ENCODE measurements at regions not wholly inside any gene's neighbourhood (a gene's known extent, or its start where the extent isn't known, plus 50 kb on each side); places are given as distances from the start of the nearest gene placed in this dataset.

DNA sequence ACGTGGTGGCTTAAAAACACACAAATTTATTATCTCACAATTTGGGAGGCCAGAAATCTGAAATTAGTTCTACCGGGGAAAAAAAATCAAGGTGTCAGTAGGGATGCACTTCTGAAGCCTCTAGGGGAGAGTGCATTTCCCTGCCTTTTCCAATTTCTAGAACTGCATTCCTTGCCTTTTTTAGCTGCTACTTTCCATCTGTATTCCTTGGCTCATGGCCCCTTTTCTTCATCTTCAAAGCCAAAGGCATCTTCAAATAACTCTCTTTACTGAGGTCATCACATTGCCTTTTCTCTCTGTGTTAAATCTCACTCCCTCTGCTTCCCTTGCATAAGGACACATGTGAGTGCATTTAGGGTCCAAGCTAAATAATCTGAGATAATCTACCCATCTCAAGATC lies 69.5 kb upstream of the NEO1 start:
- no peaks in the 10 kb centered on the region for H3K4me1 ChIP-seq (ENCODE audit: control insufficient read depth, insufficient read depth, low read length, poor library complexity, severe bottlenecking)
- WGBS, 2 experiments (ENCODE audit: insufficient coverage in 2 of 2): 100% methylated on average over 1 of the region's 2 CpGs; no CpG with 5 or more reads in 1 of the 2 experiments
- no peak overlapping the region for H3K27ac ChIP-seq (ENCODE audit: low read depth, low read length, severe bottlenecking)

GRCh38 chr15:72980661-72981060 lies 71.6 kb upstream of the NEO1 start:
- no peak overlapping the region for H3K4me3 ChIP-seq (ENCODE audit: extremely low read depth, insufficient read depth, low read length, poor library complexity, severe bottlenecking)
- H3K27ac ChIP-seq (ENCODE audit: low read depth, low read length, severe bottlenecking): no peak overlapping the region
- no CpG with 5 or more reads among the region's 1 CpG for WGBS, 2 experiments (ENCODE audit: insufficient coverage in 2 of 2)
- H3K9me3 ChIP-seq (ENCODE audit: control insufficient read depth, low read length): no peaks in the 10 kb centered on the region
- no peaks in the 10 kb centered on the region for H3K4me1 ChIP-seq (ENCODE audit: control insufficient read depth, insufficient read depth, low read length, poor library complexity, severe bottlenecking)
- H3K36me3 ChIP-seq (ENCODE audit: control insufficient read depth, insufficient read depth, low read length): no peaks in the 10 kb centered on the region

More for the DNA sequence above, 69.5 kb upstream of the NEO1 start:
- Histone ChIP-seq H3K36me3 (ENCODE audit: control insufficient read depth, insufficient read depth, low read length) (no peaks in the 10 kb centered on the region), H3K4me3 (ENCODE audit: extremely low read depth, insufficient read depth, low read length, poor library complexity, severe bottlenecking) (no peak overlapping the region), H3K9me3 (ENCODE audit: control insufficient read depth, low read length) (no peaks in the 10 kb centered on the region)

DNA sequence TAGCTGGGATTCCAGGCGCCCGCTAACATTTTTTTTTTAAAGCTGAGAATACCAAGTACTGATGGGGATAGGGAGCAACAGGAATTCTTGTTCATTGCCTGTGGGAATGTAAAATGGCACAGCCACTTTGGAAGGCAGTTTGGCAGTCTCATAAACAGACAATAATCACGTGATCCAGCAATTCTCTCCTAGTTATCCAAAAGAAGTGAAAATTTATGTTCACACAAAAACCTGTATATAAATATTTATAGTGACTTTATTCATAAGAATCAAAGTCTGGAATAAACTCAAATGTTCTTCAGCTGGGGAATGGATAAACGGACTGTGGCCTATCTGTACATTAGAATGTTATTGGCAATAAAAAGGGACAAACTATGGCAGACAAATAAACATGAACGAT lies 72.5 kb upstream of the NEO1 start:
- WGBS, 2 experiments (ENCODE audit: insufficient coverage in 2 of 2): 80 to 100% methylated on average over 1 to 2 of the region's 5 CpGs
- H3K4me1 ChIP-seq (ENCODE audit: control insufficient read depth, insufficient read depth, low read length, poor library complexity, severe bottlenecking): no peaks in the 10 kb centered on the region
- H3K9me3 ChIP-seq (ENCODE audit: control insufficient read depth, low read length): no peaks in the 10 kb centered on the region
- H3K36me3 ChIP-seq (ENCODE audit: control insufficient read depth, insufficient read depth, low read length): no peaks in the 10 kb centered on the region
- no peak overlapping the region for H3K4me3 ChIP-seq (ENCODE audit: extremely low read depth, insufficient read depth, low read length, poor library complexity, severe bottlenecking)
- H3K27ac ChIP-seq (ENCODE audit: low read depth, low read length, severe bottlenecking): no peak overlapping the region

DNA sequence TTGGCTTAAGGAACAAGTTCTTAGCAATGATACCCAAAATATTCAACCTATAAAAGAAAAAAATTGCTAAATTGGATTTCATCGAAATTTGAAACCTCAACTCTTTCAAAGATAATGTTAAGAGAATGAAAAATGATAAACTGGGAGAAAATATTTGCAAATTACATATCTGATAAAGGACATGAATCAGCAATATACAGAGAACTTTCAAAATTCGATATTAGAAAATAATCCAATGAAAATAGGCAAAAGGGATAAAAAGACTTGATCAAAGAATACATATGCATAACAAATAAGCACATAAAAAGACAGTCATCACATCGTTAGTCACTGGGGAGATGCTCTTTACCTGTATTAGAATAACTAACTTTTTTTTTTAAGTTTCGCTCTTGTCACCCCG lies 73.0 kb upstream of the NEO1 start:
- H3K4me3 ChIP-seq (ENCODE audit: extremely low read depth, insufficient read depth, low read length, poor library complexity, severe bottlenecking): no peak overlapping the region
- 80% methylated on average over 1 of the region's 5 CpGs; no CpG with 5 or more reads in 1 of the 2 experiments for WGBS, 2 experiments (ENCODE audit: insufficient coverage in 2 of 2)

DNA sequence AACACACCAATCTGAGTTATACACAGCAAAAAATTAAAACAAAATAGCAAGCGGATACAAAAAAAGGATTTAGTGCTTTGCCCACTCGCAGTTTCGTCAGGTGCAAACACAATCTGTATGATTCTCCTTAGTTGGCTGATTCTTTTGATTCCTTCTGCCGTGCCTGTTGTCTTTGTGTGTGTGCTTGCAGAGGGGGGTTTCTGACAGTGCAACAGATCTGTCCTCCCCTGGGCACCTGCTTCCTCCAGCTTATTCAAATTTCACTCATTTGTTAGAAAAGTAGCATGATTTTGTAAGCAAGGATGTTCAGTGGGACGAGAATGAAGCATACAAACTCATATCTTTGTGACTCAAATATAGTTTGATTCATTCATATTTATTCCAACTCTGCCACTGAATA lies 74.0 kb upstream of the NEO1 start:
- 86 to 90% methylated on average over 2 to 3 of the region's 5 CpGs for WGBS, 2 experiments (ENCODE audit: insufficient coverage in 2 of 2)
- H3K9me3 ChIP-seq (ENCODE audit: control insufficient read depth, low read length): no peaks in the 10 kb centered on the region
- H3K27ac ChIP-seq (ENCODE audit: low read depth, low read length, severe bottlenecking): no peak overlapping the region
- no peaks in the 10 kb centered on the region for H3K36me3 ChIP-seq (ENCODE audit: control insufficient read depth, insufficient read depth, low read length)
- H3K4me3 ChIP-seq (ENCODE audit: extremely low read depth, insufficient read depth, low read length, poor library complexity, severe bottlenecking): no peak overlapping the region
- no peaks in the 10 kb centered on the region for H3K4me1 ChIP-seq (ENCODE audit: control insufficient read depth, insufficient read depth, low read length, poor library complexity, severe bottlenecking)

More for the DNA sequence above, 73.0 kb upstream of the NEO1 start:
- Histone ChIP-seq H3K27ac (ENCODE audit: low read depth, low read length, severe bottlenecking) (no peak overlapping the region), H3K9me3 (ENCODE audit: control insufficient read depth, low read length) (no peaks in the 10 kb centered on the region), H3K4me1 (ENCODE audit: control insufficient read depth, insufficient read depth, low read length, poor library complexity, severe bottlenecking) (no peaks in the 10 kb centered on the region), H3K36me3 (ENCODE audit: control insufficient read depth, insufficient read depth, low read length) (no peaks in the 10 kb centered on the region)

DNA sequence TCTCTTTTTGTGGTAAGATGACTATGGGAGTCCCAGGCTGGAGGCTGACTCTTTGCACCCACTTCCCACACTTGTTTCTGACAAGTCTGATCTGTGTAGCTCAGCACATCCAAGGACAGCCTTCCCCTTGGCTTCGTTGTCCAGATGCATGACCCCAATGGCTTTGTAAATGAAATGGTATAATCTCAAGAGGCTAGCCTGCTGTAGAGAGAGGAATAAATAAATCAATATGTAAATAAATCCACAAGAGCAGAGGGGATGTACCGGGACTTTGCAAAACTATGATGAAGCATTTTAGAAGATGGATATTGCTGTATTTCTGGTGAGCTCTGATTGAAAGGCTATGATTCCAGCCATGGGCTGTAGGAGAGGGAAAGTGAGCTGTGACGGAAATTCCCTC lies 79.9 kb upstream of the NEO1 start:
- Histone ChIP-seq H3K9me3 (ENCODE audit: control insufficient read depth, low read length) (no peaks in the 10 kb centered on the region), H3K4me1 (ENCODE audit: control insufficient read depth, insufficient read depth, low read length, poor library complexity, severe bottlenecking) (peaks cover 8% of the 10 kb centered on the region), H3K36me3 (ENCODE audit: control insufficient read depth, insufficient read depth, low read length) (no peaks in the 10 kb centered on the region), H3K27ac (ENCODE audit: low read depth, low read length, severe bottlenecking) (no peak overlapping the region), H3K4me3 (ENCODE audit: extremely low read depth, insufficient read depth, low read length, poor library complexity, severe bottlenecking) (no peak overlapping the region)
- WGBS, 2 experiments (ENCODE audit: insufficient coverage in 2 of 2): 80 to 100% methylated on average over 1 of the region's 3 CpGs

- H3K9me3 ChIP-seq (ENCODE audit: control insufficient read depth, low read length): no peaks in the 10 kb centered on the region
- no peak overlapping the region for H3K4me3 ChIP-seq (ENCODE audit: extremely low read depth, insufficient read depth, low read length, poor library complexity, severe bottlenecking)
- peaks cover 8% of the 10 kb centered on the region for H3K4me1 ChIP-seq (ENCODE audit: control insufficient read depth, insufficient read depth, low read length, poor library complexity, severe bottlenecking)
- WGBS, 2 experiments (ENCODE audit: insufficient coverage in 2 of 2): 94 to 100% methylated on average over 3 of the region's 7 CpGs
- H3K27ac ChIP-seq (ENCODE audit: low read depth, low read length, severe bottlenecking): no peak overlapping the region
- no peaks in the 10 kb centered on the region for H3K36me3 ChIP-seq (ENCODE audit: control insufficient read depth, insufficient read depth, low read length)
Observed at GRCh38 chr15:72971766-72972165, 80.5 kb upstream of the NEO1 start.

DNA sequence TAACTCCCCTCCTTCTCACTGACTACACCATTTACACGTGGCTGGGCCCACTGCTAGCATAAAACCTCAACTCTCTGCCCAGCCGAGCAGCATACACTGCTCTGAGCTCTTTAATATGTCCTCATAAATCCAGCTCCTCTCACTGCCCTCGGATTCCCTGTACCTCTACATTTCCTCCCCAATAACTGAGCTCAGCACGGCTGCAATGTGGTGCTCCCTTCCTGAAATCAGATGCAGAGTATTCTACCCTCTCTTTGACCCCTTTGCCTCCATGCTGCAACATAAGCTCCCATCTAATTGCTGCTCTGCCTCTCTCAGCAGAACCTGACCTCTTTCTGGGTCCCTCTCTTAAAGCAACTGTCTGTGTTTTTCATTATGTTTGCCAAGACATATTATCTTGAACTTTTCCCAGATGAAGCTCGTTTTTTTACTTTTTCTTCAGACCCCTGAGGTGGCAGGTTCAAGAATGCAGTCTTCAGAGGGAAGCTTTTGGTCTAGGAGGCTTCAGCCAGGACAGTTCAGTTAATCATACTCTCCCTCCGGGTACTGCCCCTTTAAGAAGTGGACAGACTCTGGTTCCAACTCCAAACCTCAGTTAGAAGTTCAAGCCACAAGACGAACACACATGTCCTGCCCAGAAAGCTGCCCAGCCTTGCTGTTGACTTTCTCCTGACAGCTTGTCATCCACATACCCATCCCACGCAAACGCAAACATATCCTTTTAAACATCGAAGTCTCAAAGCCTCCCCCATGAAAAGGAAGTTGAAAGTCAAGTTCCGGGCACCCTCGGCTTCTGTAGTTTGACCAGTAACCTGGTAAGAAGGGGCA lies 81.1 kb upstream of the NEO1 start:
- Histone ChIP-seq H3K36me3 (ENCODE audit: control insufficient read depth, insufficient read depth, low read length) (no peaks in the 10 kb centered on the region), H3K4me1 (ENCODE audit: control insufficient read depth, insufficient read depth, low read length, poor library complexity, severe bottlenecking) (peaks cover 8% of the 10 kb centered on the region), H3K4me3 (ENCODE audit: extremely low read depth, insufficient read depth, low read length, poor library complexity, severe bottlenecking) (no peak overlapping the region), H3K27ac (ENCODE audit: low read depth, low read length, severe bottlenecking) (no peak overlapping the region), H3K9me3 (ENCODE audit: control insufficient read depth, low read length) (no peaks in the 10 kb centered on the region)
- WGBS, 2 experiments (ENCODE audit: insufficient coverage in 2 of 2): 69 to 71% methylated on average over 11 of the region's 12 CpGs

DNA sequence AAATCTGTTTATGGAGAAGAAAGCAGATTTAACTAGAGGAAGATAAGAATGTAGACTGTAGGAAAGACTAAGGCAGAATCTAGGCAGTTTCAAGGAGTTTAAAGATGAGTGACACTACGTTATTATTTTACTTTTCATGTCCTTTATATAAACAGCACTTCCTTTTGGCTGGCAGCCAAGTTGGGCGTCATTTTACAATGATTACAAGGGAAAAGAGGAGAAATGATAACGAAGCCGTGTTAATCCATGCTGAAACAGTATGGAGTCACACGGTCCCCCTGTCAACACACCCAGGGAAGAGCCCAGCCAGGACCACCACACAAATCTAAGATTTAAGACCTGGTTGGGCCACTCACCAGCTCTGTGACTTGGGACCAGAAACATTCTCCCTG lies 83.7 kb upstream of the NEO1 start:
- Histone ChIP-seq H3K9me3 (ENCODE audit: control insufficient read depth, low read length) (peaks cover 6% of the 10 kb centered on the region), H3K36me3 (ENCODE audit: control insufficient read depth, insufficient read depth, low read length) (no peaks in the 10 kb centered on the region), H3K4me3 (ENCODE audit: extremely low read depth, insufficient read depth, low read length, poor library complexity, severe bottlenecking) (no peak overlapping the region), H3K27ac (ENCODE audit: low read depth, low read length, severe bottlenecking) (no peak overlapping the region), H3K4me1 (ENCODE audit: control insufficient read depth, insufficient read depth, low read length, poor library complexity, severe bottlenecking) (peaks cover 8% of the 10 kb centered on the region)
- WGBS, 2 experiments (ENCODE audit: insufficient coverage in 2 of 2): 76 to 96% methylated on average over 4 of the region's 5 CpGs

DNA sequence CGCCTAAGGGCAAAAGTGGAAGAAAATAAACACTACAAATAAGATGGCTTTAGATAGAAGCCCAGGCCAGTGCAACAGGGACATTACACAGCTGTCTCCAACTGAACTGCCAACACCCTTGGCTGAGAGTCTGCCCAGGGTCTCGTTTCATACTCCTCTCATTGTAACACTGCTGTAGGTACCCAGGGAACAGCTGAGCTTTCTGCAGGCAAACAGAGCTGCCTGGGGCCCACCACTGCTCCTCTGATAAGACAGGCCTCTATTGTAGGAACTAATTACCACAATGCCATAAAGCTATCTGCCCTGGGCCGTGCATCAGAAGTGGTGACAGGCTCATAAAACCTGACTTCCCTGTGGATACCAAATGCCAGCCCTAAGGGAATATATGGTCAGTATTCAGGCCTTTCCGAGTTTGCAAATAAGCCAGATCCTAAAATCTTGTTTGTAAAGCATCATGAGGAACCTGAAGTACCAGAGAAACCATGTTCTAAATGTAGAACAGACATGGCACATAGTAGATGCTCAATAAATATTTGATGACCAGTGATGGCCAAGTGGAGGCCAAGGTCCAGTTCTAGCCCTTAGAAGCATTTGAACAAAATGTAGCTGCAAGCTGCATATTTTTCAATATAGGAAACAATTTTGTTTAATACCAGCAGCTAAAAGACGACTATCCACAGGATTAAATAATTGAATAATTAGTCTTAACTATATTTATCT lies 84.3 kb upstream of the NEO1 start:
- Histone ChIP-seq H3K9me3 (ENCODE audit: control insufficient read depth, low read length) (peaks cover 9% of the 10 kb centered on the region), H3K4me1 (ENCODE audit: control insufficient read depth, insufficient read depth, low read length, poor library complexity, severe bottlenecking) (peaks cover 8% of the 10 kb centered on the region), H3K4me3 (ENCODE audit: extremely low read depth, insufficient read depth, low read length, poor library complexity, severe bottlenecking) (no peak overlapping the region), H3K27ac (ENCODE audit: low read depth, low read length, severe bottlenecking) (no peak overlapping the region), H3K36me3 (ENCODE audit: control insufficient read depth, insufficient read depth, low read length) (no peaks in the 10 kb centered on the region)
- 64 to 71% methylated on average over 2 to 3 of the region's 5 CpGs for WGBS, 2 experiments (ENCODE audit: insufficient coverage in 2 of 2)

GRCh38 chr15:72967397-72967796 lies 84.9 kb upstream of the NEO1 start:
- no peak overlapping the region for H3K4me3 ChIP-seq (ENCODE audit: extremely low read depth, insufficient read depth, low read length, poor library complexity, severe bottlenecking)
- peaks cover 13% of the 10 kb centered on the region for H3K9me3 ChIP-seq (ENCODE audit: control insufficient read depth, low read length)
- H3K36me3 ChIP-seq (ENCODE audit: control insufficient read depth, insufficient read depth, low read length): no peaks in the 10 kb centered on the region
- peaks cover 8% of the 10 kb centered on the region for H3K4me1 ChIP-seq (ENCODE audit: control insufficient read depth, insufficient read depth, low read length, poor library complexity, severe bottlenecking)
- no peak overlapping the region for H3K27ac ChIP-seq (ENCODE audit: low read depth, low read length, severe bottlenecking)
- 33 to 49% methylated on average over 2 to 3 of the region's 3 CpGs for WGBS, 2 experiments (ENCODE audit: insufficient coverage in 2 of 2)

All from mesodermal cell (in vitro differentiated cells).